Hepatocyte (in vitro differentiated cells): ENCODE measurements at regions not wholly inside any gene's neighbourhood (a gene's known extent, or its start where the extent isn't known, plus 50 kb on each side); places are given as distances from the start of the nearest gene placed in this dataset.

ENCODE experiments used
- EZH2 ChIP-seq: fragments of 200-600 bp; sonication (generic); IDR thresholded peaks from 2 replicates; pipeline ENCODE4 v1.6.1; 2016; ENCODE audit warnings: antibody characterized with exemption, mild to moderate bottlenecking, borderline replicate concordance
- EZH2phosphoT487 ChIP-seq: fragments of 200-600 bp; sonication (generic); IDR thresholded peaks from one replicate; pipeline ENCODE4 v1.6.1; 2018; ENCODE audit warnings: antibody characterized with exemption, mild to moderate bottlenecking, low read depth, moderate library complexity; ENCODE audit not compliant: unreplicated experiment, severe bottlenecking
- TF ChIP-seq, protein P1 (sequence below): fragments of 200-600 bp; sonication (generic); IDR thresholded peaks from 2 replicates; pipeline ENCODE4 v1.5.1; 2016; ENCODE audit warnings: antibody characterized with exemption, mild to moderate bottlenecking; ENCODE audit not compliant: poor library complexity

DNA sequence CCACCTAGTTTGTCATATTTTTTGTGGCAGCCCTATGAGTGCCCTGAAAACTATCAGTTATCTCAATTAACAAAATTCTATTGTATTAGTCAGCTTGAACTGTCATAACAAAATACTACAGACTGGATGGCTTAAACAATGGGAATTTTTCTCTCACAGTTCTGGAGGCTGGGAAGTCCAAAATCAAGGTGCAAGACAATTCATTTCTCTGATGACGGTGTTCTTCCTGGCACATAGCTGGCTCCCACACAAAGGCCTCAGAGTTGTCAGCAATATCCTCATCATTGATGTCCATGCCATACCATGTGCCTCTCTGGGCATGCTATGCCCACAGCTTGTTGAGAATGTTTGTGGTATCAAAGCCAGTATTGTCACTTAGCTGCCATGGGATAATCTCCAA is 691.9 kb downstream of the NR2F1-AS1 start:
- TF ChIP-seq, protein P1, sequence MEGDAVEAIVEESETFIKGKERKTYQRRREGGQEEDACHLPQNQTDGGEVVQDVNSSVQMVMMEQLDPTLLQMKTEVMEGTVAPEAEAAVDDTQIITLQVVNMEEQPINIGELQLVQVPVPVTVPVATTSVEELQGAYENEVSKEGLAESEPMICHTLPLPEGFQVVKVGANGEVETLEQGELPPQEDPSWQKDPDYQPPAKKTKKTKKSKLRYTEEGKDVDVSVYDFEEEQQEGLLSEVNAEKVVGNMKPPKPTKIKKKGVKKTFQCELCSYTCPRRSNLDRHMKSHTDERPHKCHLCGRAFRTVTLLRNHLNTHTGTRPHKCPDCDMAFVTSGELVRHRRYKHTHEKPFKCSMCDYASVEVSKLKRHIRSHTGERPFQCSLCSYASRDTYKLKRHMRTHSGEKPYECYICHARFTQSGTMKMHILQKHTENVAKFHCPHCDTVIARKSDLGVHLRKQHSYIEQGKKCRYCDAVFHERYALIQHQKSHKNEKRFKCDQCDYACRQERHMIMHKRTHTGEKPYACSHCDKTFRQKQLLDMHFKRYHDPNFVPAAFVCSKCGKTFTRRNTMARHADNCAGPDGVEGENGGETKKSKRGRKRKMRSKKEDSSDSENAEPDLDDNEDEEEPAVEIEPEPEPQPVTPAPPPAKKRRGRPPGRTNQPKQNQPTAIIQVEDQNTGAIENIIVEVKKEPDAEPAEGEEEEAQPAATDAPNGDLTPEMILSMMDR = no peak
- no peak for TF ChIP-seq EZH2phosphoT487
- no peak for TF ChIP-seq EZH2
